Esophagus muscularis mucosa (tissue), 4 donors: ENCODE measurements at regions not wholly inside any gene's neighbourhood (a gene's known extent, or its start where the extent isn't known, plus 50 kb on each side); places are given as distances from the start of the nearest gene placed in this dataset.

Experiments
- DNase-seq: peaks from one replicate; pipeline ENCODE4 v3.0.0-alpha.2; 2017; ENCODE audit errors: extremely low spot score
- H3K27ac ChIP-seq, 4 donors: fragments of 200-600 bp; sonication (generic); replicated peaks in 1 of 4; 1 replicate in 3 of 4; 2 replicates in 1 of 4; pipeline ENCODE4 v1.5.1; 2016 to 2019; ENCODE audit warnings: mild to moderate bottlenecking in 1 of 4
- H3K27me3 ChIP-seq, 4 donors: fragments of 200-600 bp; sonication (generic); one replicate each; pipeline versions ENCODE4 v1.5.1 to v1.6.0; 2016 to 2019
- H3K36me3 ChIP-seq, 4 donors: fragments of 200-600 bp; sonication (generic); one replicate each; pipeline ENCODE4 v1.5.1; 2016 to 2019
- H3K4me1 ChIP-seq, 4 donors: fragments of 200-600 bp; sonication (generic); one replicate each; pipeline ENCODE4 v1.5.1; 2016 to 2019
- H3K4me3 ChIP-seq, 4 donors: fragments of 200-600 bp; sonication (generic); 1 replicate in 2 of 4; 2 replicates in 2 of 4; pipeline ENCODE4 v1.5.1; 2016 to 2019; ENCODE audit warnings: mild to moderate bottlenecking in 4 of 4, moderate library complexity in 1 of 4
- H3K9me3 ChIP-seq, 4 donors: fragments of 200-600 bp; sonication (generic); 1 replicate in 3 of 4; 2 replicates in 1 of 4; pipeline ENCODE4 v1.5.1; 2016 to 2019
- CTCF ChIP-seq, 3 experiments: fragments of 200-600 bp in 2 of 3; fragments of 450-650 bp in 1 of 3; sonication (generic) in 2 of 3; IDR thresholded peaks; one replicate each; pipeline ENCODE4 v1.5.1; 2017 to 2019; ENCODE audit warnings: antibody characterized with exemption in 3 of 3, mild to moderate bottlenecking in 2 of 3, moderate library complexity in 1 of 3
- EP300 ChIP-seq: sonication (generic); formaldehyde crosslinking; IDR thresholded peaks from one replicate; pipeline ENCODE4 v1.6.1; 2017; ENCODE audit warnings: antibody characterized with exemption
- POLR2A ChIP-seq: fragments of 450-650 bp; IDR thresholded peaks from one replicate; pipeline ENCODE4 v1.6.1; 2017; ENCODE audit warnings: antibody characterized with exemption, moderate library complexity, mild to moderate bottlenecking, low read depth
- POLR2AphosphoS5 ChIP-seq, 2 donors: sonication (generic); formaldehyde crosslinking; IDR thresholded peaks; one replicate each; pipeline ENCODE4 v1.6.1; 2017; ENCODE audit warnings: antibody characterized with exemption in 2 of 2
- WGBS: methylation state at CpG from one replicate; pipeline ENCODE4 v1.1.5; 2018; 5-methylcytosine and 5-hydroxymethylcytosine counted together
- intact Hi-C: fragments of 100-400 bp; cut with DNase I; formaldehyde crosslinking; loops from one replicate; pipeline ENCODE4 v1.15.1; 2023

- no peaks in the 10 kb centered on the region for H3K27me3 ChIP-seq
- TF ChIP-seq POLR2A (no peak), CTCF (IDR thresholded peaks at IDR 0.05) (no peak), EP300 (no peak), POLR2AphosphoS5 (IDR thresholded peaks at IDR 0.05) (no peak)
- DNase-seq: no peak
- H3K9me3 ChIP-seq: no peaks in the 10 kb centered on the region
- H3K4me3 ChIP-seq: no peak overlapping the region
- no peaks in the 10 kb centered on the region for H3K36me3 ChIP-seq
- WGBS: 35% methylated on average over 3 of the region's 3 CpGs
- H3K27ac ChIP-seq: no peak overlapping the region
- peaks cover under 1 to 19% (median 12%) of the 10 kb centered on the region in 4 donors for H3K4me1 ChIP-seq
- intact Hi-C loops: no loop called here
These were observed 313.6 kb upstream of the ACVR2A start for GRCh38 chr2:147531269-147531668.

GRCh38 chr2:147530033-147530432, 314.8 kb upstream of the ACVR2A start:
- WGBS: 78% methylated on average over 3 of the region's 3 CpGs
- Histone ChIP-seq H3K4me1 (peaks cover 7 to 29% (median 24%) of the 10 kb centered on the region in 4 donors), H3K27me3 (no peaks in the 10 kb centered on the region), H3K9me3 (no peaks in the 10 kb centered on the region), H3K27ac (no peak overlapping the region), H3K36me3 (no peaks in the 10 kb centered on the region), H3K4me3 (no peak overlapping the region)
- no peak for TF ChIP-seq CTCF (IDR thresholded peaks at IDR 0.05)
- no peak for TF ChIP-seq POLR2AphosphoS5 (IDR thresholded peaks at IDR 0.05)
- no peak for TF ChIP-seq POLR2A
- TF ChIP-seq EP300: no peak
- no peak for DNase-seq
- intact Hi-C loops: no loop called here

GRCh38 chr2:147525819-147526489, 318.9 kb upstream of the ACVR2A start:
- Histone ChIP-seq H3K27ac (no peak overlapping the region), H3K27me3 (no peaks in the 10 kb centered on the region), H3K36me3 (no peaks in the 10 kb centered on the region), H3K4me3 (no peak overlapping the region), H3K9me3 (peaks cover 0 to 5% (median 0%) of the 10 kb centered on the region in 4 donors), H3K4me1 (peaks cover 7 to 21% (median 17%) of the 10 kb centered on the region in 4 donors)
- TF ChIP-seq POLR2A (no peak), CTCF (IDR thresholded peaks at IDR 0.05) (no peak), EP300 (no peak)
- DNase-seq: no peak
- intact Hi-C loops: no loop called here
- 29% methylated on average over 3 of the region's 3 CpGs for WGBS

- TF ChIP-seq POLR2AphosphoS5 (IDR thresholded peaks at IDR 0.05) (no peak), POLR2A (no peak), CTCF (IDR thresholded peaks at IDR 0.05) (no peak), EP300 (no peak)
- peaks cover 7 to 17% (median 14%) of the 10 kb centered on the region in 4 donors for H3K4me1 ChIP-seq
- peaks cover 0 to 5% (median 0%) of the 10 kb centered on the region in 4 donors for H3K9me3 ChIP-seq
- no peak for DNase-seq
- no peak overlapping the region for H3K4me3 ChIP-seq
- H3K36me3 ChIP-seq: no peaks in the 10 kb centered on the region
- intact Hi-C loops: no loop called here
- no peaks in the 10 kb centered on the region for H3K27me3 ChIP-seq
- no peak overlapping the region for H3K27ac ChIP-seq
- 89% methylated on average over 3 of the region's 3 CpGs for WGBS
These were observed 319.9 kb upstream of the ACVR2A start for GRCh38 chr2:147524912-147525311.

GRCh38 chr2:147523415-147523814, 321.4 kb upstream of the ACVR2A start:
- Histone ChIP-seq H3K4me1 (peaks cover 7 to 20% (median 16%) of the 10 kb centered on the region in 4 donors), H3K4me3 (no peak overlapping the region), H3K27me3 (no peaks in the 10 kb centered on the region), H3K27ac (no peak overlapping the region), H3K9me3 (peaks cover 0 to 5% (median 0%) of the 10 kb centered on the region in 4 donors), H3K36me3 (no peaks in the 10 kb centered on the region)
- DNase-seq: no peak
- intact Hi-C loops: no loop called here
- TF ChIP-seq EP300 (no peak), CTCF (IDR thresholded peaks at IDR 0.05) (no peak), POLR2AphosphoS5 (IDR thresholded peaks at IDR 0.05) (no peak), POLR2A (no peak)
